ENCODE measurements at regions not wholly inside any gene's neighbourhood (a gene's known extent, or its start where the extent isn't known, plus 50 kb on each side); places are given as distances from the start of the nearest gene placed in this dataset.
A peak's percentile ranks its signal among the peaks of the same experiment; 100 is the strongest.

DNA sequence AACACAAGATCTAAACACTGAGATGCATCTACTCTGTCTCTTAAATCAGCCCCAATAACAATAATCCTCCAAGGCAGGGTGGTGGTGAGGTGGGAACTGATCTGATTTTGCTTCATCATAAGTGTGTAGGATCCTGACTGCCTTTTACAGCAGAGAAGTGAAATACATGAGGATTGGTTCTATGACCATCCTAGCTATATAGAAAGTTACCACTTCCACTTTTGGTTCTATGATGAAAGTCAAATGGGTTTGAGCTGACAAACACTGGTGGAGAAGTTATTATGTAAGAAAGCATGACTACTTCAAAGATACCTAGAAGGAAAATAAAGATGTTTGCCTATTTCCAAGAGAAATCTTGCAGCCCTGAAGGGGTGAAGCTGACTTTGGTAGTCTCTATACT lies 181.6 kb downstream of the NKX6-1 start:
- no peaks in the 10 kb centered on the region for H3K9me3 ChIP-seq (replicated peaks; ENCODE audit: control insufficient read depth, insufficient read depth, low read length)
- in situ Hi-C loops (cut with MboI) (no loop called here), intact Hi-C loops (cut with micrococcal nuclease; ENCODE audit: unreplicated experiment) (no loop called here)
- no peak for DNase-seq (ENCODE audit: low read depth, low spot score)
- no peaks in the 10 kb centered on the region for H3K36me3 ChIP-seq (ENCODE audit: control insufficient read depth in 2 of 2, insufficient read depth in 2 of 2, low read length in 1 of 2)
- ChIA-PET RAD21 (ENCODE audit: unreplicated experiment) (no interaction called here), POLR2A (no interaction called here), CTCF (no interaction called here), SMC1A (ENCODE audit: uncharacterized antibody, unreplicated experiment) (interaction anchor here (0.6 to 1.5 kb wide), 2 partner anchors 20 to 1203 kb away, joined by 3 read pairs; partner anchors contain the start of gene PLAC8)
- no peak overlapping the region for H3K9ac ChIP-seq (ENCODE audit: control insufficient read depth, insufficient read depth, low read length)
- H3K27ac ChIP-seq (ENCODE audit: control insufficient read depth, insufficient read depth): no peak overlapping the region
- no peaks in the 10 kb centered on the region for H3K4me1 ChIP-seq (ENCODE audit: control insufficient read depth, insufficient read depth, low read length)
- no peak overlapping the region for H2AFZ ChIP-seq (ENCODE audit: control insufficient read depth, low read depth, low read length)
- TF ChIP-seq PML (IDR thresholded peaks at IDR 0.05; ENCODE audit: low read length): no peak
- peak; percentile 18; the same call in 1 of the 2 replicates for TF ChIP-seq SPI1 (IDR thresholded peaks at IDR 0.05; ENCODE audit: borderline replicate concordance, insufficient read depth, low read depth, low read length)
- no peak for TF ChIP-seq MXI1 (IDR thresholded peaks at IDR 0.05; ENCODE audit: low read depth, low read length)
- TF ChIP-seq, protein P1, sequence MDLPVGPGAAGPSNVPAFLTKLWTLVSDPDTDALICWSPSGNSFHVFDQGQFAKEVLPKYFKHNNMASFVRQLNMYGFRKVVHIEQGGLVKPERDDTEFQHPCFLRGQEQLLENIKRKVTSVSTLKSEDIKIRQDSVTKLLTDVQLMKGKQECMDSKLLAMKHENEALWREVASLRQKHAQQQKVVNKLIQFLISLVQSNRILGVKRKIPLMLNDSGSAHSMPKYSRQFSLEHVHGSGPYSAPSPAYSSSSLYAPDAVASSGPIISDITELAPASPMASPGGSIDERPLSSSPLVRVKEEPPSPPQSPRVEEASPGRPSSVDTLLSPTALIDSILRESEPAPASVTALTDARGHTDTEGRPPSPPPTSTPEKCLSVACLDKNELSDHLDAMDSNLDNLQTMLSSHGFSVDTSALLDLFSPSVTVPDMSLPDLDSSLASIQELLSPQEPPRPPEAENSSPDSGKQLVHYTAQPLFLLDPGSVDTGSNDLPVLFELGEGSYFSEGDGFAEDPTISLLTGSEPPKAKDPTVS (IDR thresholded peaks at IDR 0.05; ENCODE audit: low read depth, low read length): no peak
- no TSS peak for BruUV-seq (replicated peaks)
- ATAC-seq: 0 out of 3 replicates have a peak, but pooled peaks have one; percentile 16
- no peaks in the 10 kb centered on the region for H4K20me1 ChIP-seq (ENCODE audit: control insufficient read depth, insufficient read depth)
- H3K79me2 ChIP-seq (ENCODE audit: control insufficient read depth, insufficient read depth, low read length): no peaks in the 10 kb centered on the region
- H3K4me3 ChIP-seq: no peak overlapping the region
- peak; percentile 18 for FAIRE-seq
- no peaks in the 10 kb centered on the region for H3K27me3 ChIP-seq (replicated peaks in 1 of 2; ENCODE audit: control insufficient read depth in 2 of 2, insufficient read depth in 2 of 2, low read length in 1 of 2)
- no peak overlapping the region for H3K4me2 ChIP-seq (ENCODE audit: control insufficient read depth, insufficient read depth)

- in situ Hi-C loops (cut with MboI): no loop called here
- ATAC-seq: no peak
- Histone ChIP-seq H3K79me2 (ENCODE audit: control insufficient read depth, insufficient read depth, low read length) (no peaks in the 10 kb centered on the region), H3K4me1 (ENCODE audit: control insufficient read depth, insufficient read depth, low read length) (no peaks in the 10 kb centered on the region), H2AFZ (ENCODE audit: control insufficient read depth, low read depth, low read length) (no peak overlapping the region), H3K27me3 (replicated peaks in 1 of 2; ENCODE audit: control insufficient read depth in 2 of 2, insufficient read depth in 2 of 2, low read length in 1 of 2) (no peaks in the 10 kb centered on the region), H3K4me2 (ENCODE audit: control insufficient read depth, insufficient read depth) (no peak overlapping the region), H3K9ac (ENCODE audit: control insufficient read depth, insufficient read depth, low read length) (no peak overlapping the region), H3K36me3 (ENCODE audit: control insufficient read depth in 2 of 2, insufficient read depth in 2 of 2, low read length in 1 of 2) (no peaks in the 10 kb centered on the region), H4K20me1 (ENCODE audit: control insufficient read depth, insufficient read depth) (no peaks in the 10 kb centered on the region), H3K9me3 (replicated peaks; ENCODE audit: control insufficient read depth, insufficient read depth, low read length) (no peaks in the 10 kb centered on the region), H3K27ac (ENCODE audit: control insufficient read depth, insufficient read depth) (no peak overlapping the region), H3K4me3 (no peak overlapping the region)
- no peak for FAIRE-seq
- SMC1A ChIA-PET (ENCODE audit: uncharacterized antibody, unreplicated experiment): no interaction called here
- no TSS peak for BruUV-seq (replicated peaks)
- WGBS (ENCODE audit: insufficient coverage, insufficient replicate concordance, low lambda C conversion rate, missing lambda C conversion rate): 2% methylated on average over 6 of the region's 6 CpGs
- intact Hi-C loops (cut with micrococcal nuclease; ENCODE audit: unreplicated experiment): no loop called here
- RAD21 ChIA-PET (ENCODE audit: unreplicated experiment): no interaction called here
- DNase-seq (ENCODE audit: low read depth, low spot score): no peak
- CTCF ChIA-PET: interaction anchor here (0.6 kb wide), 1 partner anchor 1713 kb away, joined by 3 read pairs; no protein-coding TSS in a partner anchor
- POLR2A ChIA-PET: no interaction called here
- no peak for TF ChIP-seq SPI1 (IDR thresholded peaks at IDR 0.05; ENCODE audit: borderline replicate concordance, insufficient read depth, low read depth, low read length)
- TF ChIP-seq, protein P2, sequence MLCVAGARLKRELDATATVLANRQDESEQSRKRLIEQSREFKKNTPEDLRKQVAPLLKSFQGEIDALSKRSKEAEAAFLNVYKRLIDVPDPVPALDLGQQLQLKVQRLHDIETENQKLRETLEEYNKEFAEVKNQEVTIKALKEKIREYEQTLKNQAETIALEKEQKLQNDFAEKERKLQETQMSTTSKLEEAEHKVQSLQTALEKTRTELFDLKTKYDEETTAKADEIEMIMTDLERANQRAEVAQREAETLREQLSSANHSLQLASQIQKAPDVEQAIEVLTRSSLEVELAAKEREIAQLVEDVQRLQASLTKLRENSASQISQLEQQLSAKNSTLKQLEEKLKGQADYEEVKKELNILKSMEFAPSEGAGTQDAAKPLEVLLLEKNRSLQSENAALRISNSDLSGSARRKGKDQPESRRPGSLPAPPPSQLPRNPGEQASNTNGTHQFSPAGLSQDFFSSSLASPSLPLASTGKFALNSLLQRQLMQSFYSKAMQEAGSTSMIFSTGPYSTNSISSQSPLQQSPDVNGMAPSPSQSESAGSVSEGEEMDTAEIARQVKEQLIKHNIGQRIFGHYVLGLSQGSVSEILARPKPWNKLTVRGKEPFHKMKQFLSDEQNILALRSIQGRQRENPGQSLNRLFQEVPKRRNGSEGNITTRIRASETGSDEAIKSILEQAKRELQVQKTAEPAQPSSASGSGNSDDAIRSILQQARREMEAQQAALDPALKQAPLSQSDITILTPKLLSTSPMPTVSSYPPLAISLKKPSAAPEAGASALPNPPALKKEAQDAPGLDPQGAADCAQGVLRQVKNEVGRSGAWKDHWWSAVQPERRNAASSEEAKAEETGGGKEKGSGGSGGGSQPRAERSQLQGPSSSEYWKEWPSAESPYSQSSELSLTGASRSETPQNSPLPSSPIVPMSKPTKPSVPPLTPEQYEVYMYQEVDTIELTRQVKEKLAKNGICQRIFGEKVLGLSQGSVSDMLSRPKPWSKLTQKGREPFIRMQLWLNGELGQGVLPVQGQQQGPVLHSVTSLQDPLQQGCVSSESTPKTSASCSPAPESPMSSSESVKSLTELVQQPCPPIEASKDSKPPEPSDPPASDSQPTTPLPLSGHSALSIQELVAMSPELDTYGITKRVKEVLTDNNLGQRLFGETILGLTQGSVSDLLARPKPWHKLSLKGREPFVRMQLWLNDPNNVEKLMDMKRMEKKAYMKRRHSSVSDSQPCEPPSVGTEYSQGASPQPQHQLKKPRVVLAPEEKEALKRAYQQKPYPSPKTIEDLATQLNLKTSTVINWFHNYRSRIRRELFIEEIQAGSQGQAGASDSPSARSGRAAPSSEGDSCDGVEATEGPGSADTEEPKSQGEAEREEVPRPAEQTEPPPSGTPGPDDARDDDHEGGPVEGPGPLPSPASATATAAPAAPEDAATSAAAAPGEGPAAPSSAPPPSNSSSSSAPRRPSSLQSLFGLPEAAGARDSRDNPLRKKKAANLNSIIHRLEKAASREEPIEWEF (IDR thresholded peaks at IDR 0.05; ENCODE audit: insufficient replicate concordance, low read depth, low read length): no peak
- no peak for TF ChIP-seq POLR2AphosphoS5 (IDR thresholded peaks at IDR 0.05; ENCODE audit: low read length)
- TF ChIP-seq FOS (IDR thresholded peaks at IDR 0.05; ENCODE audit: borderline replicate concordance, extremely low read depth, insufficient read length): no peak
Measured at GRCh38 chr4:84312426-84313012, 186.6 kb downstream of the NKX6-1 start.
